Large intestine (tissue), 3 donors: ENCODE measurements at regions not wholly inside any gene's neighbourhood (a gene's known extent, or its start where the extent isn't known, plus 50 kb on each side); places are given as distances from the start of the nearest gene placed in this dataset.
"Not testable (repeated sequence)": the region's sequence is repeated elsewhere in the genome, so short reads cannot be mapped to it uniquely, and the experiment has no call there.

ENCODE experiments used
- DNase-seq, 2 donors: peaks; one replicate each; pipeline versions ENCODE4 v3.0.0 to v3.0.0-alpha.2; 2013
- H3K27ac ChIP-seq: one replicate; pipeline ENCODE4 v1.5.1; 2013; ENCODE audit warnings: low read length
- H3K27me3 ChIP-seq: 2 replicates; pipeline ENCODE4 v1.6.1; 2013; ENCODE audit warnings: low read length; ENCODE audit not compliant: control insufficient read depth, insufficient read depth
- H3K36me3 ChIP-seq: 2 replicates; pipeline ENCODE4 v1.6.1; 2013; ENCODE audit warnings: low read length; ENCODE audit not compliant: control insufficient read depth, insufficient read depth
- H3K4me1 ChIP-seq: one replicate; pipeline ENCODE4 v1.6.1; 2013; ENCODE audit warnings: low read length; ENCODE audit not compliant: control insufficient read depth, insufficient read depth
- H3K4me3 ChIP-seq: one replicate; pipeline ENCODE4 v1.5.1; 2013; ENCODE audit warnings: low read length
- H3K9me3 ChIP-seq: one replicate; pipeline ENCODE4 v1.6.1; 2013; ENCODE audit warnings: mild to moderate bottlenecking, low read depth, low read length, moderate library complexity; ENCODE audit not compliant: control insufficient read depth
- WGBS: methylation state at CpG from one replicate; pipeline ENCODE4 v1.1.5; 2013; ENCODE audit warnings: low lambda C conversion rate; ENCODE audit not compliant: insufficient coverage; 5-methylcytosine and 5-hydroxymethylcytosine counted together

- Histone ChIP-seq H3K9me3 (peaks cover 3% of the 10 kb centered on the region), H3K4me1 (no peaks in the 10 kb centered on the region), H3K27ac (no peak overlapping the region), H3K27me3 (no peaks in the 10 kb centered on the region), H3K36me3 (peaks cover 28% of the 10 kb centered on the region), H3K4me3 (no peak overlapping the region)
- WGBS: no CpG with 5 or more reads among the region's 9 CpGs
- no peak for DNase-seq
These were observed 243.7 kb downstream of the UTRN start for GRCh38 chr6:144528743-144529425.

- no CpG with 5 or more reads among the region's 2 CpGs for WGBS
- no peak overlapping the region for H3K4me3 ChIP-seq
These were observed 245.0 kb downstream of the UTRN start for GRCh38 chr6:144530118-144530517.

GRCh38 chr6:144532238-144532637 lies 247.1 kb downstream of the UTRN start:
- DNase-seq, H3K4me1 ChIP-seq, H3K9me3 ChIP-seq, H3K4me3 ChIP-seq, H3K27me3 ChIP-seq, H3K27ac ChIP-seq: not testable (repeated sequence)
- no CpG with 5 or more reads among the region's 3 CpGs for WGBS
- peaks cover 30% of the 10 kb centered on the region for H3K36me3 ChIP-seq

More at GRCh38 chr6:144530118-144530517, 245.0 kb downstream of the UTRN start:
- Histone ChIP-seq H3K9me3 (peaks cover 3% of the 10 kb centered on the region), H3K27ac (no peak overlapping the region), H3K36me3 (peaks cover 30% of the 10 kb centered on the region), H3K27me3 (no peaks in the 10 kb centered on the region), H3K4me1 (no peaks in the 10 kb centered on the region)
- no peak for DNase-seq

- Histone ChIP-seq H3K27me3 (no peaks in the 10 kb centered on the region), H3K4me3 (no peak overlapping the region), H3K36me3 (peaks cover 23% of the 10 kb centered on the region), H3K9me3 (peaks cover 3% of the 10 kb centered on the region), H3K4me1 (no peaks in the 10 kb centered on the region), H3K27ac (no peak overlapping the region)
- no peak for DNase-seq
- WGBS: no CpG with 5 or more reads among the region's 3 CpGs
These were observed 249.0 kb downstream of the UTRN start for GRCh38 chr6:144534180-144534579.

- no peaks in the 10 kb centered on the region for H3K4me1 ChIP-seq
- no peak for DNase-seq
- H3K27me3 ChIP-seq: no peaks in the 10 kb centered on the region
- H3K36me3 ChIP-seq: peaks cover 24% of the 10 kb centered on the region
- H3K27ac ChIP-seq: no peak overlapping the region
- no peak overlapping the region for H3K4me3 ChIP-seq
- peaks cover 3% of the 10 kb centered on the region for H3K9me3 ChIP-seq
- no CpG with 5 or more reads among the region's 2 CpGs for WGBS
These were observed 250.5 kb downstream of the UTRN start for GRCh38 chr6:144535630-144536029.

GRCh38 chr6:144536079-144536478 lies 250.9 kb downstream of the UTRN start:
- Histone ChIP-seq H3K4me3 (no peak overlapping the region), H3K27ac (no peak overlapping the region), H3K36me3 (peaks cover 21% of the 10 kb centered on the region), H3K4me1 (no peaks in the 10 kb centered on the region), H3K9me3 (peaks cover 3% of the 10 kb centered on the region), H3K27me3 (no peaks in the 10 kb centered on the region)
- DNase-seq: no peak
- 89% methylated on average over 1 of the region's 1 CpG for WGBS

- Histone ChIP-seq H3K4me3 (no peak overlapping the region), H3K9me3 (no peaks in the 10 kb centered on the region), H3K4me1 (no peaks in the 10 kb centered on the region), H3K36me3 (peaks cover 19% of the 10 kb centered on the region), H3K27ac (no peak overlapping the region), H3K27me3 (no peaks in the 10 kb centered on the region)
- 92% methylated on average over 4 of the region's 8 CpGs for WGBS
- DNase-seq: no peak
These were observed 258.1 kb downstream of the UTRN start for GRCh38 chr6:144543006-144543871.

- Histone ChIP-seq H3K27me3 (no peaks in the 10 kb centered on the region), H3K36me3 (peaks cover 22% of the 10 kb centered on the region)
- 96% methylated on average over 4 of the region's 7 CpGs for WGBS
These were observed 259.2 kb downstream of the UTRN start for GRCh38 chr6:144544266-144544830.

GRCh38 chr6:144546807-144547206 lies 261.7 kb downstream of the UTRN start:
- no peak overlapping the region for H3K27ac ChIP-seq
- no peaks in the 10 kb centered on the region for H3K9me3 ChIP-seq
- no peak for DNase-seq
- H3K4me1 ChIP-seq: no peaks in the 10 kb centered on the region
- H3K36me3 ChIP-seq: peaks cover 26% of the 10 kb centered on the region
- H3K4me3 ChIP-seq: no peak overlapping the region
- no peaks in the 10 kb centered on the region for H3K27me3 ChIP-seq
- WGBS: 77% methylated on average over 2 of the region's 2 CpGs

More at GRCh38 chr6:144544266-144544830, 259.2 kb downstream of the UTRN start:
- H3K9me3 ChIP-seq: no peaks in the 10 kb centered on the region
- H3K4me1 ChIP-seq: no peaks in the 10 kb centered on the region
- no peak for DNase-seq
- no peak overlapping the region for H3K4me3 ChIP-seq
- H3K27ac ChIP-seq: no peak overlapping the region

GRCh38 chr6:144547409-144547808 lies 262.3 kb downstream of the UTRN start:
- Histone ChIP-seq H3K27ac (no peak overlapping the region), H3K4me1 (no peaks in the 10 kb centered on the region), H3K27me3 (no peaks in the 10 kb centered on the region), H3K36me3 (peaks cover 26% of the 10 kb centered on the region), H3K9me3 (no peaks in the 10 kb centered on the region), H3K4me3 (no peak overlapping the region)
- no CpG with 5 or more reads among the region's 1 CpG for WGBS
- DNase-seq: no peak
